ENCODE measurements at regions not wholly inside any gene's neighbourhood (a gene's known extent, or its start where the extent isn't known, plus 50 kb on each side); places are given as distances from the start of the nearest gene placed in this dataset.

DNA sequence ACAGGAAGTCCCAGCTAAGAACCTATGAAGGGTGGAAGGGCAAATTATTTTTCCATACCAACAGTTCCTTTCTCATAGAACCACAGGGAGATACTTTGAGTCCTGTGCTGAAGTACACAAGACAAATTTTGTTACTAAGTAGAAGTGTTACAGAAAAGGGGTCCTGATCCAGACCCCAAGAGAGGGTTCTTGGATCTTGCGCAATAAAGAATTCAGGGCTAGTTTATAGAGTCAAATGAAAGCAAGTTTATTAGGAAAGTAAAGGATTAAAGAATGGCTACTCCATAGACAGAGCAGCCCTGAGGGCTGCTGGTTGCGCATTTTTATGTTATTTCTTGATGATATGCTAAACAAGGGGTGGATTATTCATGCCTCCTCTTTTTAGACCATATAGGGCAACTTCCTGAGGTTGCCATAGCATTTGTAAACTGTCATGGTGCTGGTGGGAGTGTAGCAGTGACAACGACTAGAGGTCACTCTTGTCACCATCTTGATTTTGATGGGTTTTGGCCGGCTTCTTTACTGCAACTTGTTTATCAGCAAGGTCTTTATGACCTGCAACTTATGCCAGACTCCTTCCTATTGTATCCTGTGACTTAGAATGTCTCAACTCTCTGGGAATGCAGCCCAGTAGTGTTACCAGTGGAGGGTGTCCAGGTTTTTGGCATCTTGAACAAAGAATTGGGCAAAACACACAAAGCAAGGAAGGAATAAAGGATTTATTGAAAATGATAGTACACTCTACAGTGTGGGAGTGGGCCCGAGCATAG lies 409.4 kb downstream of the SH2D4B start:
- TF ChIP-seq POLR2A (IDR thresholded peaks at IDR 0.05; ENCODE audit: low read depth, low read length) (no peak), TAF1 (IDR thresholded peaks at IDR 0.05; ENCODE audit: low read depth, low read length) (no peak)

All from GM12891 (cell line).